ENCODE measurements at regions not wholly inside any gene's neighbourhood (a gene's known extent, or its start where the extent isn't known, plus 50 kb on each side); places are given as distances from the start of the nearest gene placed in this dataset.

- TF ChIP-seq CTCF (IDR thresholded peaks at IDR 0.05) (no peak), POLR2AphosphoS5 (IDR thresholded peaks at IDR 0.05) (no peak), EP300 (IDR thresholded peaks at IDR 0.05) (no peak), POLR2A (IDR thresholded peaks at IDR 0.05) (no peak)
- no peak overlapping the region for H3K27ac ChIP-seq
- peaks cover 0 to 3% (median 0%) of the 10 kb centered on the region in 4 donors for H3K4me1 ChIP-seq
- H3K4me3 ChIP-seq: no peak overlapping the region
- no peak for DNase-seq
- peaks cover 0 to 7% (median 0%) of the 10 kb centered on the region in 3 donors for H3K27me3 ChIP-seq
- intact Hi-C loops (cut with DNase I; ENCODE audit: low total_unique reads): no loop called here
- H3K36me3 ChIP-seq: no peaks in the 10 kb centered on the region
- H3K9me3 ChIP-seq: no peaks in the 10 kb centered on the region
- WGBS, 5 donors: 38 to 61% (median 50%) methylated on average over 7 of the region's 7 CpGs
Measured at GRCh38 chr6:150546457-150546856, 53.2 kb upstream of the PLEKHG1 start.

- H3K4me3 ChIP-seq: no peak overlapping the region
- peak in 1 of 2 donors; percentile 72 for DNase-seq
- H3K36me3 ChIP-seq: no peaks in the 10 kb centered on the region
- 60 to 64% (median 62%) methylated on average over 11 of the region's 11 CpGs for WGBS, 5 donors
- peaks cover 0 to 3% (median 0%) of the 10 kb centered on the region in 4 donors for H3K4me1 ChIP-seq
- intact Hi-C loops (cut with DNase I; ENCODE audit: low total_unique reads): no loop called here
- TF ChIP-seq CTCF (IDR thresholded peaks at IDR 0.05) (no peak), POLR2A (IDR thresholded peaks at IDR 0.05) (no peak), POLR2AphosphoS5 (IDR thresholded peaks at IDR 0.05) (no peak), EP300 (IDR thresholded peaks at IDR 0.05) (no peak)
- H3K27ac ChIP-seq: no peak overlapping the region
- H3K27me3 ChIP-seq: peaks cover 0 to 6% (median 0%) of the 10 kb centered on the region in 3 donors
- no peaks in the 10 kb centered on the region for H3K9me3 ChIP-seq
Measured at GRCh38 chr6:150547502-150548222, 52.0 kb upstream of the PLEKHG1 start.

GRCh38 chr6:150548330-150548729 is 51.4 kb upstream of the PLEKHG1 start:
- 62 to 84% (median 69%) methylated on average over 4 of the region's 4 CpGs for WGBS, 5 donors
- H3K27me3 ChIP-seq: no peaks in the 10 kb centered on the region
- TF ChIP-seq POLR2A (IDR thresholded peaks at IDR 0.05): no peak
- TF ChIP-seq POLR2AphosphoS5 (IDR thresholded peaks at IDR 0.05): no peak
- no peak for TF ChIP-seq EP300 (IDR thresholded peaks at IDR 0.05)
- TF ChIP-seq CTCF (IDR thresholded peaks at IDR 0.05): no peak
- DNase-seq: no peak
- no peaks in the 10 kb centered on the region for H3K9me3 ChIP-seq
- H3K36me3 ChIP-seq: no peaks in the 10 kb centered on the region
- no peak overlapping the region for H3K4me3 ChIP-seq
- no peak overlapping the region for H3K27ac ChIP-seq
- intact Hi-C loops (cut with DNase I; ENCODE audit: low total_unique reads): no loop called here
- peaks cover 0 to 3% (median 0%) of the 10 kb centered on the region in 4 donors for H3K4me1 ChIP-seq

GRCh38 chr6:150549007-150549406 is 50.7 kb upstream of the PLEKHG1 start:
- intact Hi-C loops (cut with DNase I; ENCODE audit: low total_unique reads): no loop called here
- no peak for TF ChIP-seq CTCF (IDR thresholded peaks at IDR 0.05)
- TF ChIP-seq POLR2AphosphoS5 (IDR thresholded peaks at IDR 0.05): no peak
- H3K4me3 ChIP-seq: no peak overlapping the region
- no peak for DNase-seq
- H3K9me3 ChIP-seq: no peaks in the 10 kb centered on the region
- H3K36me3 ChIP-seq: no peaks in the 10 kb centered on the region
- H3K27ac ChIP-seq: no peak overlapping the region
- H3K4me1 ChIP-seq: peaks cover 0 to 3% (median 0%) of the 10 kb centered on the region in 4 donors
- no peaks in the 10 kb centered on the region for H3K27me3 ChIP-seq
- WGBS, 5 donors: 90 to 97% (median 94%) methylated on average over 3 to 5 of the region's 5 CpGs

Data from stomach (tissue), 8 donors.